Dermis microvascular lymphatic vessel endothelial cell (primary cell): ENCODE measurements at regions not wholly inside any gene's neighbourhood (a gene's known extent, or its start where the extent isn't known, plus 50 kb on each side); places are given as distances from the start of the nearest gene placed in this dataset.
A peak's percentile ranks its signal among the peaks of the same experiment; 100 is the strongest.

ENCODE experiments used
- DNase-seq, 2 donors: peaks; one replicate each; pipeline versions ENCODE4 v3.0.0 to v3.0.0-alpha.2; 2010; ENCODE audit warnings: low read depth in 2 of 2

DNA sequence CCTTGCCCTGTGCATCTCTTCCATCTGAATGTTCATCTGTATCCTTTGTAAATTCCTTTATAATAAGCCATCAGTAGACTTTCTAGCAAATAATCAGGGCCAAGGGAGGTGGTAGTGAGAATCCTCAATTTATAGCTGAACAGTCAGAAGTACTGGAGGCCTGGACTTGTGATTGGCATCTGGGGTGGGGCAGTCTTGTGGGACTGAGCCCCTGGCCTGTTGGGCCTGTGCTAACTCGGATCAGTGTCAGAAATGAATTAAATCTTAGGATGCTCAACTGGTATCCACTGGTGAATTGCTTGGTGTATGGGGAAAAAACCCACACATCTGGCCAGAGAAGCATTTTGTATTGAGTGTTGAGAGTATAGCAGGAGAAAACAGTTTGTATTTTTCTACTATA is 481.8 kb downstream of the GLRX3 start:
- no peak for DNase-seq

DNA sequence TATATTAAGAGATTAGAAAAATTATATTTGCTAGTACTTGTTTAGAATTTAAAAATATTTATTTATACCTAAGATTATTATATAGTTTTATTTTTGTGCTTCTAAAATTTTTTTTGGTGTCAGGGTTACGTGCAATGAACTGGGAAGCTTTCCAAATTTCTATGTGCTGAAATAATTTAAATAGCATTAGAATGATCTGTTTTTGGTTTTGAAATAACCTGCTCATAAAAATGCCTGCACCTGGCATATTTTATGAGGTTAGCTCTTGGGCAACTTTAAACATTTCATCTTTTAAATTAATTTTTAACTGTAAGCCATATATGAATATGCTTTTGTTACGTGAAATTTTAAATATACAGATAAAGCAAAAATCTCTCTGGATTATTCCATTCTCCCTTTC is 482.5 kb downstream of the GLRX3 start:
- DNase-seq, result peak in 1 of 2 donors; percentile 2

- DNase-seq, result no peak
These were observed 485.1 kb downstream of the GLRX3 start for GRCh38 chr10:130621231-130621775.

DNA sequence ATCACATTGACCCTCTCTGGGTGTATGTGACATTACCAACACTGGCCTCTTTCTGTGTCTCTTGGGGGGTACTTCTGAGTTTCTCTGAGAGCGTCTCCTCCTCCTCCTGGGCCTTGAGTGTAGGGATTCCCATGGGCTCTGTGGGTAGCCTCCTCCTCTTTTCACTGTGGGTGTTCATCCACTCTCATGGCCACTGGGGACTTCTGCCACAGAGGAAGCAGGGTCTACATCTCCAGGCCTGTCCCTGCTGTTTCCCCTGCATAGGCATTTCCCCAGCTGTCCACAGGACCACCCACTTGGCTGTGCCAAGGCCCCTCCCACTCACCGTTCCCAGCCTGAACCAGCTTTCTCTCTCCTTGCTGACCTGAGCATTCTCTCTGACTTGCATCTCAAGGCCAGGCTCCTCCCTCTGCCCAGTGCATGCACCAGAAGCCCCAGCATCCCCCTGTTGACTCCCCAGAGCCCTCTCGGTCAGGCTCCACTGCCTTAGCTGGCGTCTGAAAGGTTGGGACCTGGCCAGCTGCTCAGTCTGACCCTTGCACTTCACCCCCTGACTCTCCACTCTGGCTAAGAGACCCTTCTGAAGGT is 487.6 kb downstream of the GLRX3 start:
- no peak for DNase-seq

- no peak for DNase-seq
These were observed 491.3 kb downstream of the GLRX3 start for GRCh38 chr10:130627346-130628045.

DNA sequence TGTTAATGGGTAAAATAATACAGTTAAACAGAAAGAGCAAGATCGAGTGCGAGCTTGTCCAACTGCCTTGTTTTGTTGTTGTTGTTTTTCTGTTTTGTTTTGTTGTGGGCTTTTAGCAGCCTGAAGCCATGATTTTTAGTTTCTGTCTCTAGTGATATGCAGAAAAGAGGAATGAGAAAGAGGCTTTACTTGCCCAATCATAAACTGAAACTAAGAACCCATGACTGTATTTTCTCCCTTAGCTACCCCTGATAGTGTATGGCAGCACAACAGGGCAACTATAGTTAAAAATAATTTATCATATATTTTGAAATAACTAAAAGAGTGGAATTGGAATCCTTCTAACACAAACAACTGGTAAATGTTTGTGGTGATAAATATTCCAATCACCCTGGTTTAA is 493.9 kb downstream of the GLRX3 start:
- DNase-seq, result no peak

DNA sequence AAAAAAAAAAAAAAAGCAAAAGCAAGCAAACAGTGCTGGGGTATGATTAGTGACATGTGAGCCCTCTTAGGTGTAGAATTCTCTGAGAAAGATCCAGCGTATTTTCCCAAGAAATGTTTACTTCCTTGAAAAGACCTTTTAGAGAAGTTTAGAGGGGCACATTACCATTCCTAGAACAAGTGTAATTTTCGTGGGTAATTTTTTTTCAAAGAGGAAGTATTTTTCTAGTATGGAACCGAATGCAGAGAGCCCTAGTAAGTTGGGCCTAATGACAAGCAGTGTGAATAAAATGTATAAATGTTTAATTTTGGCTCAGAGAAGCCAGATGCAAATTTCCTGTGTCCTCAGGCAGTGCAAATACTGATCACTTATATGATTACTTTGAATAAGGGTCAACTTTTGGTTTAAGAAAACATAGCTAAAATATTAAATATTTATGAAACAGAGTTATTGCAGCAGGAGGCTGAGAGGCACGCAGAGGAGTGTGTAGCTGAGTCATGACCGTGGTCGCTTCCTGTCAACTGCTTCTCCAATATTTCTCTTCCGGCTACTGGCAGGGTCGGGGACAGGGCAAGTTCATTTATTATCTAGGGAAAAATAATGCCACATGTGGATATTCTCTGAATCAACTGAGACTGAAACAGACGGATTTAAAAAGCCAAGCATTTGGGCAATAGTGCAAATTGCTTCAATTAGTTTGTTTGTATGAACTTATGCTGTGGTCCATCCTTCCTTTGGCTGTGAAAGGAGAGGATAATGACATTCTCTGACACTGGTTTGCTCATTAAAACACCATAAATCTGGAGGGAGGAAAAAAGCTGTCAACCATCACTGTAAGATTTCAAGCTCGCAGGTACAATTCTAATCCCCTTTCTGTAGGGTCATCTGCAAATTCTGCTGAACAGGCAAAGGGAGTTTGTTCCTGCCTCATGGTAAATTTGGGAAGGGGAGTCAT is 495.2 kb downstream of the GLRX3 start:
- DNase-seq, result peak; percentile 4 to 41

GRCh38 chr10:130634816-130635215 is 498.6 kb downstream of the GLRX3 start:
- no peak for DNase-seq

- no peak for DNase-seq
These were observed 499.3 kb downstream of the GLRX3 start for GRCh38 chr10:130635528-130635927.

DNA sequence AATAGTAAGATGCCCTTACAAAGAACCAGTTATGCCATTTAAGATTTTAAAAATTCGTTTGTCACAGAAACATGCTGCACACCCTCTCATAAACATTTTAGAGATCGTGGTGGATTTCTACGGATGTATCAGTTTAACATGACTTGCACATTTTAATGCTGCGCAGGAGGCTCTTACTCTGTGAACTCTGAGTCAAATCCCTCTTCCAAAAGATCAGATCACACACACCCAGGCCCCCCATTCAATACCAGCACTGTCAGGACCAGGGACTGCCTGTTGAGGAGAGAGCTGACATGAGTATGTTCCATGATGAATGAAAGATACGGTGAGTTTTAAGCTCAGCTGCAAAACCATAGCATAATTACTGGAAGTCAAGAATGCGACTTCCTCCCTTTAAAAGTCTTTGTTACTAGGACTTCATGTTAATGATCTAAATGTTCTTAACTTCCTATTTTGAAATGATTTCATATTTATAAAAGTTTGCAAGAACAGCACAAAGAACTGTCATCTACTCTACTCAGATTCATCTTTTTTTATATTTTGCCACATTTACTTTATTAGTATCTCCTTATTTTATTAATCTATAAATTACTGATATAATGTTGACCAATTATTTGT is 500.2 kb downstream of the GLRX3 start:
- DNase-seq, result no peak

- DNase-seq, result no peak
These were observed 501.0 kb downstream of the GLRX3 start for GRCh38 chr10:130637089-130637676.

- DNase-seq, result no peak
These were observed 502.8 kb downstream of the GLRX3 start for GRCh38 chr10:130638991-130639390.

- DNase-seq, result no peak
These were observed 506.7 kb downstream of the GLRX3 start for GRCh38 chr10:130642926-130643325.

DNA sequence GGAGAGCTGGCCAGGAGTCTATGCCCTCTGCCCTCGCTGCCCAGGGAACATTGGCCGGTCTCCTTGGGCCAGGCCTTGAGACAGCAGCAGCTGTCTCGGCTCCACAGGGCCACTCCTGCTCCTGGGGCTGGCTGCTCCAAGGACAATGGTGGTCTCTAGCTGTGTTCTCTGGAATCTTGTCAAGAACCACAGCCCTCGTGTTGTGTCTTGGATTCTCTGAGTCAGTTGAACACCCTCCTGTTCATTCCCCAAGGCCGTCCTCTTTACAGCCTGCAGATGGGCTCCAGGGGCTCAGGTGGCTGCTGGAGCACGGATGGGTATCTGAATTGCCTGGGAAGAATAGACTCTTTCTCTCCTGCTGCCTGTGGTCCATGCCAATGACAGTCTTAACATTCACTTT is 511.1 kb downstream of the GLRX3 start:
- no peak for DNase-seq

GRCh38 chr10:130648807-130649206 is 512.6 kb downstream of the GLRX3 start:
- no peak for DNase-seq

- DNase-seq, result no peak
These were observed 516.4 kb downstream of the GLRX3 start for GRCh38 chr10:130652544-130652943.

GRCh38 chr10:130652964-130653578 is 516.9 kb downstream of the GLRX3 start:
- DNase-seq, result no peak

GRCh38 chr10:130654726-130655125 is 518.5 kb downstream of the GLRX3 start:
- DNase-seq, result no peak

- DNase-seq, result no peak
These were observed 519.4 kb downstream of the GLRX3 start for GRCh38 chr10:130655313-130656186.

GRCh38 chr10:130656187-130656575 is 520.0 kb downstream of the GLRX3 start:
- no peak for DNase-seq
